T-helper 22 cell (primary cell): ENCODE measurements at regions not wholly inside any gene's neighbourhood (a gene's known extent, or its start where the extent isn't known, plus 50 kb on each side); places are given as distances from the start of the nearest gene placed in this dataset.
"Not testable (repeated sequence)": the region's sequence is repeated elsewhere in the genome, so short reads cannot be mapped to it uniquely, and the experiment has no call there.

Source experiments
- DNase-seq: peaks from one replicate; pipeline ENCODE4 v3.0.0-alpha.2; 2020; ENCODE audit warnings: low read depth

GRCh38 chr10:46202405-46202804, 84.4 kb upstream of the ANTXRL start:
- not testable (repeated sequence) for DNase-seq

DNA sequence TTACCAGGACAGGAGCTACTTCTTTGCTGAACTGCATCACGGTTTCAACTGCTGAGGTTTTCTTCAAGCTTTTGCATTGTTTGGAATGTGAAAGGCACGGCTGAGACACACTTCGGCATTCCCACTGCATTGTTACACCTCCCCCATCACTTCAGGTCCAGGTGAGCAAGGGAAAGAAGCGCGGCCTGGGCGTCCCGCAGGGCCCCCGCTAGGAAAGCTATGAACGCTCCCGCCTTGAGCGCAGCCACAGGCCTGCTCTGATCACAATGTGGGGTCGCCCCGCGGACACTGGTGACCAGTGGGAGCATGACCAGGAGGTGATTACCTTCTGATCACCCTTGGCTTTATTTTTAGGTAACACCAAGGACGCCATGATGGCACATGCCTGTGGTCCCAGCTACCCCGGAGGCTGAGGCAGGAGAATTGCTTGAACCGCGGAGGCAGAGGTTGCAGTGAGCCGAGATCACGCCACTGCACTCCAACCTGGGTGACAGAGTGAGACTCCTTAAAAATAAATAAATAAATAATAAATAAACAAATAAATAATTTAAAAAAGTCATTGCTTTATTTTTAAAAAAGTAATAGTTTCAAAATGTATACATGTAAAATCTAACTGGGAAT, 82.2 kb upstream of the ANTXRL start:
- DNase-seq: not testable (repeated sequence)

DNA sequence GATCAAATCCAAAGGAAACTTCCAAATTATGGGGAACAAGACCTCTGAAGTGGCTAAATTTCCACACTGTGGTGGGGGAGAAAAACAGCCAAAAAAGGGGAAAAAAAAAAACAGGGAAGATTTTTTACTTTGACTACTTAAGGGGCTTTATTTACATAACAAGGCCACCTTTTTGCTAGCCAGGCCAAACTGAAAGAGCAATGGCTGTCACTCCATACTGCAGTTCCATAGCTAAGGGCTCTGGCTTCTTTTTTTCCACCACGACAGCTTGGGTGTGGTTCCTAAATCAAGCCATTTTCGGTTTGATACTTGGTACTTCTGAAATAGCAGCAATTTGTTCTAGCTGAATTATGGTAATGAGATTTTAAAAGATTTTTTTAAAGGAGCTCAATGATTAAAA, 76.4 kb upstream of the ANTXRL start:
- DNase-seq: not testable (repeated sequence)

DNA sequence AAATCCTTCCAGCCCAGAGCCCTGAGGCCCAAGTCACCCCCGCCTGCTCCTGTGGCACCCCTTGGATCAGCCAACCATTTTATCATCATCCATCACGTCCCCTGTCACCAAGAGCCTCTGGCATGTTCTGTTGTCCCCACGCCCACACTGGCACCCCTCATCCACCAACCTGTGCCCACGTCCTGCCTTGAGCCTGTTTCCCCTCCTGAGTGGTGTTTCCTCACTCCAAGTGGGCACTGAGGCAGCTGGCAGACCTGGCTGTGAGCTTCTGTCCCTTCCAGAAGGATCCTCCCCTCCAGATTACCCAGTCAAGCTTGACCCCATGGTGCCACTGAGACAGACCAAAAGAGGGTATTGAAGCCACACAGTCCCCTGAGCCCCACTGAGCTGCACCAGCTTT, 71.4 kb upstream of the ANTXRL start:
- DNase-seq: no peak

- DNase-seq: no peak
Measured at GRCh38 chr10:46216003-46216634, 70.7 kb upstream of the ANTXRL start.

GRCh38 chr10:46216836-46217751, 69.7 kb upstream of the ANTXRL start:
- no peak for DNase-seq

GRCh38 chr10:46217752-46218453, 68.9 kb upstream of the ANTXRL start:
- DNase-seq: no peak

DNA sequence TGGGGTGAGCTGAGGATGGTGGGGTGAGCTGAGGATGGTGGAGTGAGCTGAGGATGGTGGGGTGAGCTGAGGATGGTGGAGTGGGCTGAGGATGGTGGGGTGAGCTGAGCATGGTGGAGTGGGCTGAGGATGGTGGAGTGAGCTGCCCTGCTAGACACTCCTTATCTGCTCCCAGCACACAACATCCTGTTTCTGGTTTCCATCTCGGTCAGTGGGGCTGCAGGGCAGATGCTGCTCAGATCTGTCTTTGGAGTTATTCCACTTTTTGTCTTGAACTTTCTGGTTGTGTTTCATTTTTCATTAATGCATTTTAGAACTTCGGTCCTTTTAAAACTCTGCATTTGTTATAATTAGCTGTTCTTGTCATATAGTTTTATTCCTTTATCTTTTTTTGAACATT, 67.9 kb upstream of the ANTXRL start:
- no peak for DNase-seq

DNA sequence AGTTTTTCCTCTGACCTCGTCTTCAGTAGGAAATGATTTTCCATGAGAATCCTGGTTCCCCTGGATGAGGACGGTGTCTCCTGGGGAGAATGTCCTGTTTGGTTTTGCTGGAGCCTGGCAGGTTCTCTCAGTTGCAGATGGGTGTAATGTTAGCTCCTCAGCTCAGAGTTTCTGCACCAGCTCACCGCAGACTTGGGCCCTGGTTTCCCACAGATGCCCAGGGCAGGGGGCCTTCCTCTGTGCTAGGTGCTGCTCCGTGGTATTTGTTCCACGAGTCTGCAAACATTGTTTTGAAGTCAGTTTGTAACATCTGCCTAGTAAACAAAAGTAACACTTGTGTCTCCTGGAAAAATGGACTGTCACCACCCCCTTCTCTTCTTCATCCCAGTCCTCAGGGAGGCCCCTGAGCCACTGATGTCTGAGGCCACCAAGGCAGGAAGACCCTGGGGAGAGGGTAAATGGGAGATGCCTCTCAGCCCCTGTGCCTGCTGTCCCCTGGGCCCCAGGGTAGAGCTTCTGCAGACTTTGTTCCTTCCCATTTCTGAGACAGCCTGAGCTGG, 67.3 kb upstream of the ANTXRL start:
- DNase-seq: not testable (repeated sequence)

DNA sequence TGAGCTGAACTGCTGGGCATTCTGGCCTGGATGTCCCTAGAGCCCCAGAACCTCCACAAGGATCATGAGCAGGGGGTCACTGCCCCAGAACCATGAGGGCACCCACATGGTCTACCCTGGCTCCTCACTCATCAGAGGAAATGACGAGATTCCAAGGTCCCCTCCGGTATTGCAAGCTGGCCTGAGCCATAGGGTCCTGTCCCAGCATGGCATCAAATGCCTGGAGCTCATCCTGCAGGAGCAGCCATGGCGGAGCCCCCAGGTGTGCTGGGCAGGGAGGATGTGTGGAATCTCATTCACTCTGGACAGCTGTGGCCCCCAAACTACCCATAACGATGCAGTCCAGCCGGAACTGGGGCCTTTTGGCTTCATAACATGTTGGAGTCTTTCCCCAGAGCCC, 66.6 kb upstream of the ANTXRL start:
- no peak for DNase-seq

DNA sequence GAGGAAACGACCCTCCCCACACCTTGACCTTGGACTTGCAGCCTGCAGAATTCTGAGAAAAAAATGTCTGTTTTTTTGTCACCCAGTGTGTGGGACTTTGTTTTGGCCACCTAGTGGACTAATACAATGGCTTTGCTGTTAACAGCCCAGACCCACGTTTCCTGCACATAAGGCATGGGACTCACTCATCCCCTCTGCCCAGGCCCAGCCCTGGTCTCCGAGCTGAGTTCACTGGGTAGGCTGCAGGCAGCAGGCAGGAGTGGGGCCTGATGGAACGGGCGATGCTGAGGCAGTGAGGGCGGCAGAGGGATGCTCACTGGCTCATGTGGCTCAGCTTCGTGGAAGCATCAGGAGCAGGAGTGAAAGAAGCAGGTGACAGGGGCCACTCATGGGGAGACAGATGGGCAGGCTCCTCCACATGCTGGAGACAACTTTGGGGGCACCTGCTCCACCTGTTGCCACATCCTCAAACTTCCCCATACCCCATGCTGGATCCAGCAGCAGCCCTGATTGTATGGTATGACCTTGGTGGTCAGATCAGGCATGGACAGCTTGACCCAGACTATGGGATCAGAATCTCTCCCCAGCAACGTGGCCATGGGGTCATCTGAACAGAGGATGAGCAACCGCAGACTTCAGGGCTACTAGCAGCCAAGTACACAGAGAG, 65.8 kb upstream of the ANTXRL start:
- DNase-seq: no peak

- no peak for DNase-seq
Measured at GRCh38 chr10:46222364-46222935, 64.3 kb upstream of the ANTXRL start.

DNA sequence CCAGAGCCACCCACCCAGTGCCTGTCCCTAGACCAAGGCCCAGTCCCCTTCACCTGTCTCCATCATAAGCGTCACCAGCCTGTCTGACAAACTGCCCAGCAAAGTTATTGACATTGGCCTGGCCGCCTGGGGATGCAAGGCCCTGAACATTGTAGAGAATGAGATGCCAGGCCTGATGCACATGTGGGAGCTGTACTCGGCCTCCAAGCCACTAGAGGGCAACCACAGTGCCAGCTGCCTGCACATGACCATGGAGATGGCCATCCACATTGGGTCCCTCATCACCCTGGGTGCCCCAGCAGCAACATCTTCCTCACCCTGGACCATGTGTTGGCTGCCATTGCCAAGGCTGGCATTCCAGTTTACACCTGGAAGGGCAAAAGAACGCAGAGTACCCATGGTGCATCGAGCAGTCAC, 63.7 kb upstream of the ANTXRL start:
- no peak for DNase-seq

GRCh38 chr10:46223626-46224413, 63.0 kb upstream of the ANTXRL start:
- DNase-seq: no peak

- DNase-seq: no peak
Measured at GRCh38 chr10:46224414-46224682, 62.4 kb upstream of the ANTXRL start.

- DNase-seq: no peak
Measured at GRCh38 chr10:46225597-46225996, 61.2 kb upstream of the ANTXRL start.

- no peak for DNase-seq
Measured at GRCh38 chr10:46226232-46226631, 60.6 kb upstream of the ANTXRL start.

DNA sequence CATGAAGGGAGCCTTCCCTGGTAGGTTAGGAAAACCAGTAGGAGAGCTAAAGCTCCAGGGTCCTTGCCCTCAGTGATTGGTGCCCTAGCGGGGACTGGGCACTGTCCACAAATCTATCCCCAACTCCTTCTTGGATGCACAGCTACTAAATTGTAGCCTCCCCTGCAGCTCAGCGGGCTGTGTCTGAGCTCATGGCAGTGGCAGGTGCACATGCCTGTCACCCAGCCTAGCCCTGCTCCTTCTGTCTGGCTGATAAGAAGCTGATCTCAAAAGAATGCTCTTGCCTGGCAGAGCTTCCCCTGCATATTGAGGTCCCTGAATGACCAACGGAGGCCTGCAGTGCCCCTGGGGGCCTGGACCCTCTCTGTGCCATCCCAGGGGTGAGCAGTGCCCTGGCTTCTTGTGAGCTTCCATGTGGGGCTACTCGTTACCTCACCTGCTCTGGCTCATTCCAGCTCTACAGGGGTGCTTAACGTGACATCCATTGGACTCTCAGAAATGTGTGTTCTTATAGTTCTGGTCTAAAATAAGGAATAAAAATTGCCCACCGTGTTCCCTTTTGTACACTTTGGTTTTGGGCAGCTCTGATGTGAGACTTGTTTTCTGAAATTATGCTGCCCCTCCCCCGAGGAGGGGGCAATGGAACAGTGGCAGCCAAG, 59.8 kb upstream of the ANTXRL start:
- DNase-seq: no peak

GRCh38 chr10:46227571-46227935, 59.2 kb upstream of the ANTXRL start:
- DNase-seq: no peak

DNA sequence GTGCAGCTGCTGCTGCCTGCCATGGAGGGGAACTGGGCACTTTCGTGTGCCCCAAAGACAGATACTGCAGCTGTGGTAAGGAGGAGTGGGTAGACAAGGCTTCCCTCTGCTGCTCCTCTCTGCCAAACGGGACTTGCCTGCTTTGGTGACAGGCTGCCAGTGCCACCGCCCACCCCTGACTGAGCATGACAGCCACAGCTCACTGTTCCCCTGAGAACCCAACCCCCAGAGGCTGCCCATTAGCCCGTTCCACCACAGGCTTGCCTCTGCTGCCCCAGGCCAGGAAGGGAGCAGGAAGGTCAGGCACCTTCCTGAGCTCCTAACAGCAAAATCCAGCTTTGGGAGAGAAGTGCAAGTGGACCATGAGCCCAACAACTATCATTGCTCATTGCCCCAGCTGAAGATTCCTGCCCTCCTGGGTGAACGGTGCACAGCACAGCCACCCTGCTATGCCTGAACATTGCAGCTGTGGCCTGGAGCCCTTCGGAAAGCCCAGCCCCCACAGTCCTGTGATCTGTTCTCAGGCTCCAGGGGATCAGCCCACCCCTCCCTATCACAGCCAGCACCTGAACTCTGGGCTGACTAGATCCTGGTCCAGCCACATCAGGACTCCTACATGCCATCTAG, 58.7 kb upstream of the ANTXRL start:
- DNase-seq: no peak
